HEK293T (cell line): ENCODE measurements at regions not wholly inside any gene's neighbourhood (a gene's known extent, or its start where the extent isn't known, plus 50 kb on each side); places are given as distances from the start of the nearest gene placed in this dataset.

Experiments used
- ELF4 ChIP-seq: fragments of 450-650 bp; IDR thresholded peaks from 2 replicates; pipeline ENCODE4 v1.6.1; 2017; ENCODE audit warnings: antibody characterized with exemption
- L3MBTL2 ChIP-seq: fragments of 450-650 bp; conservative IDR thresholded peaks from 2 replicates; pipeline ENCODE4 v1.6.1; 2016; ENCODE audit warnings: mild to moderate bottlenecking
- SUZ12 ChIP-seq: fragments of 450-650 bp; IDR thresholded peaks from 2 replicates; pipeline ENCODE4 v1.6.1; 2016; ENCODE audit warnings: mild to moderate bottlenecking
- ZNF384 ChIP-seq: fragments of 450-650 bp; IDR thresholded peaks from 2 replicates; pipeline ENCODE4 v1.6.1; 2016
- TF ChIP-seq, protein P1 (sequence below): fragments of 450-650 bp; IDR thresholded peaks from 2 replicates; pipeline ENCODE4 v1.6.1; 2016

DNA sequence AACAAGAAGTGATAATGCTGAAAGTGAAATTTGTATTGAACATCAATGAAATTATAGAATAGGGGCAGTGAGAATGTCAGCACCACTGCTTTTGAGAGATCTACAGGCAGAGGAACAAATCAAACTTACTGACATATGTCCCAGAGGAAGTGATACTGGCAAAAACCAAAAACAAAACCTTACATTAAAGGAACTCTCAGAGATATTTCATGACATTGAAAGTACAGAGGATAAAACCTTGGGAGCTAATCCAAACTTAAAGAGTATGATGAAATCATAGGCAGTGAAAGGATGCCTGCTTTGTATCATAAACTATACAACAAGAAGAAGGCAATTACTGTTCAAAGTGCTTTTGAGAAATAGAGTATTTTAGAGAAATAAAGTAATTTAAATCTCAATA lies 90.4 kb upstream of the SV2C start:
- no peak for TF ChIP-seq L3MBTL2
- no peak for TF ChIP-seq ZNF384
- TF ChIP-seq, protein P1, sequence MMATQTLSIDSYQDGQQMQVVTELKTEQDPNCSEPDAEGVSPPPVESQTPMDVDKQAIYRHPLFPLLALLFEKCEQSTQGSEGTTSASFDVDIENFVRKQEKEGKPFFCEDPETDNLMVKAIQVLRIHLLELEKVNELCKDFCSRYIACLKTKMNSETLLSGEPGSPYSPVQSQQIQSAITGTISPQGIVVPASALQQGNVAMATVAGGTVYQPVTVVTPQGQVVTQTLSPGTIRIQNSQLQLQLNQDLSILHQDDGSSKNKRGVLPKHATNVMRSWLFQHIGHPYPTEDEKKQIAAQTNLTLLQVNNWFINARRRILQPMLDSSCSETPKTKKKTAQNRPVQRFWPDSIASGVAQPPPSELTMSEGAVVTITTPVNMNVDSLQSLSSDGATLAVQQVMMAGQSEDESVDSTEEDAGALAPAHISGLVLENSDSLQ: no peak
- TF ChIP-seq ELF4: no peak
- TF ChIP-seq SUZ12: no peak
